Adrenal gland (tissue), 9 donors: ENCODE measurements at regions not wholly inside any gene's neighbourhood (a gene's known extent, or its start where the extent isn't known, plus 50 kb on each side); places are given as distances from the start of the nearest gene placed in this dataset.

Experiments used
- DNase-seq, 7 donors: peaks; one replicate each; pipeline ENCODE4 v3.0.0-alpha.2; 2019 to 2020
- H3K27ac ChIP-seq, 5 donors: fragments of 200-600 bp; sonication (generic) in 4 of 5; 1 replicate in 3 of 5; 2 replicates in 2 of 5; pipeline versions ENCODE4 v1.5.1 to v1.8.0; 2016 to 2020; ENCODE audit warnings: mild to moderate bottlenecking in 1 of 5
- H3K27me3 ChIP-seq: fragments of 200-600 bp; 2 replicates; pipeline ENCODE4 v1.8.0; 2021
- H3K36me3 ChIP-seq, 2 donors: fragments of 200-600 bp; replicated peaks in 1 of 2; 1 replicate in 1 of 2; 2 replicates in 1 of 2; pipeline versions ENCODE4 v1.5.1 to v1.8.0; 2018 to 2022
- H3K4me1 ChIP-seq, 2 donors: fragments of 200-600 bp; replicated peaks in 1 of 2; 1 replicate in 1 of 2; 2 replicates in 1 of 2; pipeline versions ENCODE4 v1.5.1 to v1.8.0; 2018 to 2021
- H3K4me3 ChIP-seq, 4 donors: fragments of 200-600 bp; sonication (generic) in 3 of 4; one replicate each; pipeline ENCODE4 v1.5.1; 2016 to 2018
- H3K9me3 ChIP-seq, 3 donors: fragments of 200-600 bp; sonication (generic) in 1 of 3; replicated peaks in 1 of 3; 1 replicate in 2 of 3; 2 replicates in 1 of 3; pipeline versions ENCODE4 v1.5.1 to v1.8.0; 2016 to 2021
- CTCF ChIP-seq, 6 experiments: fragments of 450-650 bp in 4 of 6; fragments of 200-600 bp in 2 of 6; sonication (generic) in 1 of 6; IDR thresholded peaks; 1 replicate in 5 of 6; 2 replicates in 1 of 6; pipeline versions ENCODE4 v1.5.1 to v1.8.0; 2016 to 2021; ENCODE audit warnings: antibody characterized with exemption in 6 of 6, mild to moderate bottlenecking in 2 of 6, moderate library complexity in 1 of 6
- POLR2A ChIP-seq, 2 donors: fragments of 450-650 bp; IDR thresholded peaks; one replicate each; pipeline ENCODE4 v1.6.1; 2017; ENCODE audit warnings: antibody characterized with exemption in 2 of 2, mild to moderate bottlenecking in 2 of 2, moderate library complexity in 1 of 2
- WGBS, 4 donors: extraction: QIAGEN DNeasy Blood & Tissue Kit in 2 of 4; methylation state at CpG; one replicate each; pipeline versions ENCODE4 v1.1.5 to v1.1.7; 2013 to 2017; 5-methylcytosine and 5-hydroxymethylcytosine counted together
- intact Hi-C, 2 donors: fragments of 100-400 bp; cut with DNase I; formaldehyde crosslinking; loops; one replicate each; pipeline versions ENCODE4 v1.14.1 to v1.15.0; 2022 to 2023
- donor health status: healthy with polysubstance abuse.
- donor health status: Bipolar disorder and iron deficiency.
- donor health status: DM: yes; HTN: yes; CAD: no.
- donor health status: DM: no; HTN: no; CAD: no.
- donor health status: DM: no; HTN: no; CAD: no.

- peak overlapping the region in 2 of 5 donors; percentile 29 to 75 for H3K27ac ChIP-seq
- no peak overlapping the region for H3K4me3 ChIP-seq
- H3K36me3 ChIP-seq: no peaks in the 10 kb centered on the region
- DNase-seq: peak in 4 of 7 donors; percentile 11 to 22 (median 15)
- H3K4me1 ChIP-seq: peaks cover 0 to 17% of the 10 kb centered on the region in 2 donors
- TF ChIP-seq POLR2A (IDR thresholded peaks at IDR 0.05) (no peak), CTCF (IDR thresholded peaks at IDR 0.05) (no peak)
- 38 to 49% (median 46%) methylated on average over 3 of the region's 3 CpGs for WGBS, 4 donors
- H3K9me3 ChIP-seq: no peaks in the 10 kb centered on the region
- H3K27me3 ChIP-seq: no peaks in the 10 kb centered on the region
- intact Hi-C loops: no loop called here
These were observed 187.8 kb upstream of the COL3A1 start for GRCh38 chr2:188786368-188786841.

DNA sequence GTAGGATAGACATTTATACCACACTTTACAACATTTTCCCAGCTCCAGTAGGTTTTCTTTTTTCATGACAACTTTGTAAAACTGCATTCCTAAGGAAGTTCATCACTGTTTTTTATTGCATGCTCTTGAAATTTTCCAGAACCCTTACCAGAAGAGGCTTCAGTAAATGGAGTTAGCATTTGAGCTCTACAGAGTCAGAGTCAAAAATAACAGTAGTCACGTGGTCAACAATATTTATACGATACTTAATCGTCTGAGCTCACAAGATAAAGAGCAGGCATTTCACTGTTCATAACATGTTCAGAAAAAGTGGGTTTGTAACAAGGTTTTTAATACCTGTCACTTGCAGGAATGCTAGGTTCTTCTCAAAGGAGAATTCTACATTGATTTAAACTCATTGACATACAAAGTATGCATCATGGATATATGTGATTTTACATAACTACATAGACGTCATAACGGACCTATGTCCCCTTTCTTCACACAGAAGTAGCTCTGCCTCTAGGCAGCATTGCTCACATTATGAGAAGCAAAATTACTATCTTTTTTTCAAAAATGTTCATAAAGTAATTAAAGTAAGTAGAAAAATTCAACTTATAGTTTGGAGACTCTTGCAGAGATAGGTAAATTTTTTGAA, 187.0 kb upstream of the COL3A1 start:
- no peaks in the 10 kb centered on the region for H3K36me3 ChIP-seq
- peak overlapping the region in 1 of 4 donors; percentile 8 for H3K4me3 ChIP-seq
- H3K4me1 ChIP-seq: peaks cover 0 to 17% of the 10 kb centered on the region in 2 donors
- peak overlapping the region in 2 of 5 donors; percentile 37 to 75 for H3K27ac ChIP-seq
- no peaks in the 10 kb centered on the region for H3K9me3 ChIP-seq
- WGBS, 4 donors: 37 to 46% (median 40%) methylated on average over 5 of the region's 5 CpGs
- no peak for DNase-seq
- no peaks in the 10 kb centered on the region for H3K27me3 ChIP-seq
- TF ChIP-seq POLR2A (IDR thresholded peaks at IDR 0.05) (no peak), CTCF (IDR thresholded peaks at IDR 0.05) (no peak)
- intact Hi-C loops: no loop called here

- H3K4me1 ChIP-seq: peaks cover 0 to 17% of the 10 kb centered on the region in 2 donors
- H3K9me3 ChIP-seq: no peaks in the 10 kb centered on the region
- WGBS, 4 donors: 27 to 36% (median 35%) methylated on average over 3 of the region's 3 CpGs
- no peak for TF ChIP-seq CTCF (IDR thresholded peaks at IDR 0.05)
- TF ChIP-seq POLR2A (IDR thresholded peaks at IDR 0.05): no peak
- H3K4me3 ChIP-seq: peak overlapping the region in 1 of 4 donors; percentile 8
- no peaks in the 10 kb centered on the region for H3K27me3 ChIP-seq
- DNase-seq: peak in 1 of 7 donors; percentile 13
- intact Hi-C loops: no loop called here
- no peaks in the 10 kb centered on the region for H3K36me3 ChIP-seq
- H3K27ac ChIP-seq: peak overlapping the region in 2 of 5 donors; percentile 10 to 37
These were observed 186.4 kb upstream of the COL3A1 start for GRCh38 chr2:188787658-188788240.

DNA sequence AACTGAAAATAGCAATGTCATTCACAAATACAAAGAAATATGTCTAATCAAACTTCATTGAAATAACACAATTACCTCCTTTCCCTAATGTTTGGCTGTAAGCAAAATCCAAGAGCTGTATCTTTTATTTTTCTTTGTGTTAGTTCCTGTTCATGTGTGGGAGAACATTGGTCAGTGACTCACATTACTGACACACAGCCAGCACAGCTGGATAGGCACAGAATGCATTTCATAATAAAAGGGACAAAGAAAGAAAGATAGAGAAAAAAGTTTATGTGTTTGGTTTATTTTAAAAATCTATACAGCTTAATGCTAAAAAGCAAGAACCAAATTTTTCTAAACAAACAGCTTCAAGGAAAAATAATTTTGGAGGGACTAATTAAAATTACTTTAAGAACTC, 185.6 kb upstream of the COL3A1 start:
- H3K36me3 ChIP-seq: no peaks in the 10 kb centered on the region
- intact Hi-C loops: no loop called here
- H3K4me3 ChIP-seq: no peak overlapping the region
- no peaks in the 10 kb centered on the region for H3K9me3 ChIP-seq
- peak overlapping the region in 2 of 5 donors; percentile 10 to 26 for H3K27ac ChIP-seq
- peak; percentile 20 to 72 (median 53) for DNase-seq
- H3K4me1 ChIP-seq: peaks cover 0 to 17% of the 10 kb centered on the region in 2 donors
- H3K27me3 ChIP-seq: no peaks in the 10 kb centered on the region
- TF ChIP-seq CTCF (IDR thresholded peaks at IDR 0.05): no peak
- no peak for TF ChIP-seq POLR2A (IDR thresholded peaks at IDR 0.05)
